Lung (tissue), 11 donors: ENCODE measurements at regions not wholly inside any gene's neighbourhood (a gene's known extent, or its start where the extent isn't known, plus 50 kb on each side); places are given as distances from the start of the nearest gene placed in this dataset.

Experiments used
- ATAC-seq: fragments of 200-7000 bp; cut with Tn5 transposase; one replicate; pipeline ENCODE4 v1.9.1; 2020; ENCODE audit warnings: moderate number of reproducible peaks; ENCODE audit not compliant: insufficient read depth, low FRiP score
- DNase-seq, 3 donors: peaks; one replicate each; pipeline ENCODE4 v3.0.0-alpha.2; 2013 to 2017
- H3K27ac ChIP-seq, 2 donors: one replicate each; pipeline ENCODE4 v1.5.1; 2013; ENCODE audit warnings: mild to moderate bottlenecking in 2 of 2, moderate library complexity in 2 of 2, control low read depth in 1 of 2, inconsistent platforms in 1 of 2, low read depth in 1 of 2, low read length in 1 of 2
- H3K27me3 ChIP-seq, 3 donors: one replicate each; pipeline ENCODE4 v1.5.1; 2013; ENCODE audit warnings: low read length in 2 of 3; ENCODE audit not compliant: control insufficient read depth in 3 of 3, insufficient read depth in 3 of 3
- H3K36me3 ChIP-seq, 4 donors: one replicate each; pipeline ENCODE4 v1.5.1; 2013; ENCODE audit warnings: low read length in 4 of 4, mild to moderate bottlenecking in 1 of 4, moderate library complexity in 1 of 4; ENCODE audit not compliant: control insufficient read depth in 4 of 4, insufficient read depth in 4 of 4
- H3K4me1 ChIP-seq, 5 donors: one replicate each; pipeline ENCODE4 v1.5.1; 2013; ENCODE audit warnings: low read length in 5 of 5, mild to moderate bottlenecking in 2 of 5, moderate library complexity in 1 of 5; ENCODE audit not compliant: control insufficient read depth in 5 of 5, insufficient read depth in 5 of 5
- H3K4me3 ChIP-seq: one replicate; pipeline ENCODE4 v1.5.1; 2013; ENCODE audit warnings: mild to moderate bottlenecking, control low read depth, moderate library complexity
- H3K9ac ChIP-seq, 2 donors: one replicate each; pipeline ENCODE4 v1.5.1; 2013; ENCODE audit warnings: low read length in 2 of 2, control low read depth in 1 of 2; ENCODE audit not compliant: insufficient read depth in 1 of 2
- H3K9me3 ChIP-seq, 4 donors: one replicate each; pipeline ENCODE4 v1.5.1; 2013; ENCODE audit warnings: low read length in 3 of 4, mild to moderate bottlenecking in 1 of 4, moderate library complexity in 1 of 4; ENCODE audit not compliant: control insufficient read depth in 4 of 4, insufficient read depth in 3 of 4
- CTCF ChIP-seq: IDR thresholded peaks from 2 replicates; pipeline ENCODE4 v1.5.1; 2012; ENCODE audit warnings: mild to moderate bottlenecking; ENCODE audit errors: control extremely low read depth, extremely low read depth
- WGBS, 2 donors: extraction: QIAGEN DNeasy Blood & Tissue Kit; methylation state at CpG; one replicate each; pipeline ENCODE4 v1.1.7; 2013; 5-methylcytosine and 5-hydroxymethylcytosine counted together
- donor health status: control.
- donor health status: control.
- donor health status: Bipolar disorder and iron deficiency.
- donor health status: healthy.
- donor health status: DM: yes; HTN: yes; CAD: no.

GRCh38 chr5:88480801-88481499 lies 212.3 kb upstream of the TMEM161B start:
- Histone ChIP-seq H3K36me3 (no peaks in the 10 kb centered on the region), H3K9ac (no peak overlapping the region), H3K4me1 (no peaks in the 10 kb centered on the region), H3K27ac (no peak overlapping the region), H3K9me3 (no peaks in the 10 kb centered on the region), H3K4me3 (no peak overlapping the region), H3K27me3 (no peaks in the 10 kb centered on the region)
- TF ChIP-seq CTCF: no peak
- DNase-seq: no peak
- WGBS, 2 donors: 71 to 80% methylated on average over 5 of the region's 5 CpGs
- no peak for ATAC-seq

- Histone ChIP-seq H3K27ac (no peak overlapping the region), H3K4me1 (no peaks in the 10 kb centered on the region), H3K36me3 (no peaks in the 10 kb centered on the region), H3K27me3 (no peaks in the 10 kb centered on the region), H3K9me3 (no peaks in the 10 kb centered on the region), H3K9ac (no peak overlapping the region), H3K4me3 (no peak overlapping the region)
- DNase-seq (no peak), ATAC-seq (no peak)
- 74 to 75% methylated on average over 4 of the region's 4 CpGs for WGBS, 2 donors
- no peak for TF ChIP-seq CTCF
Observed at GRCh38 chr5:88480245-88480644, 211.6 kb upstream of the TMEM161B start.

- no peak for TF ChIP-seq CTCF
- WGBS, 2 donors: 15 to 42% methylated on average over 1 of the region's 1 CpG
Observed at GRCh38 chr5:88474574-88474973, 205.9 kb upstream of the TMEM161B start.

GRCh38 chr5:88470745-88471144 lies 202.1 kb upstream of the TMEM161B start:
- H3K4me3 ChIP-seq: no peak overlapping the region
- whole genome bisulfite sequencing, 2 donors: 88 to 90% methylated on average over 2 of the region's 2 CpGs

More at GRCh38 chr5:88474574-88474973, 205.9 kb upstream of the TMEM161B start:
- H3K27me3 ChIP-seq: no peaks in the 10 kb centered on the region
- H3K9ac ChIP-seq: no peak overlapping the region
- H3K4me1 ChIP-seq: no peaks in the 10 kb centered on the region
- no peak overlapping the region for H3K4me3 ChIP-seq
- DNase-seq (no peak), ATAC-seq (no peak)
- H3K27ac ChIP-seq: no peak overlapping the region
- no peaks in the 10 kb centered on the region for H3K9me3 ChIP-seq
- no peaks in the 10 kb centered on the region for H3K36me3 ChIP-seq

More at GRCh38 chr5:88470745-88471144, 202.1 kb upstream of the TMEM161B start:
- ATAC-seq: no peak
- H3K36me3 ChIP-seq: no peaks in the 10 kb centered on the region
- H3K27ac ChIP-seq: no peak overlapping the region
- no peak for TF ChIP-seq CTCF
- no peaks in the 10 kb centered on the region for H3K9me3 ChIP-seq
- no peak for DNase-seq
- no peaks in the 10 kb centered on the region for H3K4me1 ChIP-seq
- H3K9ac ChIP-seq: no peak overlapping the region
- peaks cover 0 to 2% (median 0%) of the 10 kb centered on the region in 3 donors for H3K27me3 ChIP-seq
